Heart left ventricle (tissue), 13 donors: ENCODE measurements at regions not wholly inside any gene's neighbourhood (a gene's known extent, or its start where the extent isn't known, plus 50 kb on each side); places are given as distances from the start of the nearest gene placed in this dataset.
"Not testable (repeated sequence)": the region's sequence is repeated elsewhere in the genome, so short reads cannot be mapped to it uniquely, and the experiment has no call there.

Source experiments
- CTCF ChIP-seq, 12 donors: fragments of 200-600 bp; sonication (generic) in 4 of 12; IDR thresholded peaks; one replicate each; pipeline versions ENCODE4 v1.5.0 to v1.8.0; 2018 to 2022; ENCODE audit warnings: antibody characterized with exemption in 12 of 12, mild to moderate bottlenecking in 5 of 12
- POLR2A ChIP-seq, 2 donors: fragments of 450-650 bp; IDR thresholded peaks; one replicate each; pipeline ENCODE4 v1.6.1; 2017; ENCODE audit warnings: antibody characterized with exemption in 2 of 2, mild to moderate bottlenecking in 2 of 2, moderate library complexity in 2 of 2
- donor health status: ischemic (EF 13 %, LVEDD 7.1; RV severe dilation, severe dysfunction).
- donor health status: DM: no; HTN: yes; CAD: no.
- donor health status: DM: no; HTN: no; CAD: no.
- donor health status: ischemic (EF 25% LVEDD 6.9; RV normal size, moderate dysfunction).
- donor health status: ischemic (EF 25% LVEDD 5.7; RV mildly dilated, moderate dysfunction).
- donor health status: ischemic (EF 35%, LVEDD 5.7; RV mildly dilated, moderate dysfunction).
- donor health status: nonischemic (EF 11% LVEDD 7.7; RV severe dilation, severe dysfunction).
- donor health status: DM: yes; HTN: yes; CAD: no.
- donor health status: PGD.
- donor health status: ischemic (EF 29% LVEDD 5.4; RV normal size, mild dysfunction).
- donor health status: nonischemic (EF 23%, LVEDD 6.1; RV moderate dilation, normal function).

- not testable (repeated sequence) for TF ChIP-seq POLR2A, CTCF (IDR thresholded peaks at IDR 0.05)
Observed at GRCh38 chr2:87183373-87183772, 161.7 kb upstream of the PLGLB1 start.
